A549 (cell line): ENCODE measurements at regions not wholly inside any gene's neighbourhood (a gene's known extent, or its start where the extent isn't known, plus 50 kb on each side); places are given as distances from the start of the nearest gene placed in this dataset.

Experiments
- BHLHE40 ChIP-seq: IDR thresholded peaks from 2 replicates; pipeline ENCODE4 v1.6.1; 2012; ENCODE audit warnings: low read depth, low read length, inconsistent platforms
- CEBPB ChIP-seq, 2 experiments: fragments of >200 bp in 1 of 2; sonication (Bioruptor Twin) in 1 of 2; formaldehyde crosslinking in 1 of 2; IDR thresholded peaks; 2 replicates each; pipeline ENCODE4 v1.6.1; 2012 to 2016
- CHD2 ChIP-seq: fragments of 150-350 bp; IDR thresholded peaks from 2 replicates; pipeline ENCODE4 v1.6.1; 2014; ENCODE audit warnings: low read length; ENCODE audit not compliant: partially characterized antibody
- CHD4 ChIP-seq: fragments of 200-600 bp; sonication (generic); IDR thresholded peaks from 2 replicates; pipeline ENCODE4 v1.6.1; 2016; ENCODE audit warnings: antibody characterized with exemption, mild to moderate bottlenecking, borderline replicate concordance
- KDM1A ChIP-seq: fragments of 200-600 bp; sonication (generic); IDR thresholded peaks from 2 replicates; pipeline ENCODE4 v1.6.1; 2016; ENCODE audit warnings: low read depth, mild to moderate bottlenecking
- PHF8 ChIP-seq: fragments of 200-600 bp; sonication (generic); IDR thresholded peaks from 2 replicates; pipeline ENCODE4 v1.6.1; 2016; ENCODE audit warnings: low read depth, mild to moderate bottlenecking, antibody characterized with exemption, moderate library complexity, borderline replicate concordance
- POLR2A ChIP-seq: IDR thresholded peaks from 2 replicates; pipeline ENCODE4 v1.6.1; 2012; ENCODE audit warnings: mild to moderate bottlenecking, low read length
- SMC3 ChIP-seq: fragments of >200 bp; sonication (Bioruptor Twin); formaldehyde crosslinking; IDR thresholded peaks from 3 replicates; pipeline ENCODE4 v1.6.1; 2018; ENCODE audit warnings: inconsistent platforms
- USF2 ChIP-seq: fragments of 450-650 bp; IDR thresholded peaks from 2 replicates; pipeline ENCODE4 v1.6.1; 2014; ENCODE audit warnings: antibody characterized with exemption
- TF ChIP-seq, protein P1 (sequence below): fragments of >200 bp; sonication (Bioruptor Twin); formaldehyde crosslinking; IDR thresholded peaks from 3 replicates; pipeline ENCODE4 v1.5.1; 2016
- TF ChIP-seq, protein P2 (sequence below): fragments of >200 bp; sonication (Bioruptor Twin); formaldehyde crosslinking; IDR thresholded peaks from 3 replicates; pipeline ENCODE4 v1.6.1; 2016
- TF ChIP-seq, protein P3 (sequence below): fragments of 200-600 bp; sonication (generic); IDR thresholded peaks from 2 replicates; pipeline ENCODE4 v1.6.1; 2016; ENCODE audit warnings: antibody characterized with exemption, mild to moderate bottlenecking, moderate library complexity

GRCh38 chr9:90972057-90972456 lies 170.4 kb downstream of the SYK start:
- TF ChIP-seq SMC3: no peak
- no peak for TF ChIP-seq USF2
- TF ChIP-seq CEBPB (IDR thresholded peaks at IDR 0.05): no peak
- TF ChIP-seq, protein P1, sequence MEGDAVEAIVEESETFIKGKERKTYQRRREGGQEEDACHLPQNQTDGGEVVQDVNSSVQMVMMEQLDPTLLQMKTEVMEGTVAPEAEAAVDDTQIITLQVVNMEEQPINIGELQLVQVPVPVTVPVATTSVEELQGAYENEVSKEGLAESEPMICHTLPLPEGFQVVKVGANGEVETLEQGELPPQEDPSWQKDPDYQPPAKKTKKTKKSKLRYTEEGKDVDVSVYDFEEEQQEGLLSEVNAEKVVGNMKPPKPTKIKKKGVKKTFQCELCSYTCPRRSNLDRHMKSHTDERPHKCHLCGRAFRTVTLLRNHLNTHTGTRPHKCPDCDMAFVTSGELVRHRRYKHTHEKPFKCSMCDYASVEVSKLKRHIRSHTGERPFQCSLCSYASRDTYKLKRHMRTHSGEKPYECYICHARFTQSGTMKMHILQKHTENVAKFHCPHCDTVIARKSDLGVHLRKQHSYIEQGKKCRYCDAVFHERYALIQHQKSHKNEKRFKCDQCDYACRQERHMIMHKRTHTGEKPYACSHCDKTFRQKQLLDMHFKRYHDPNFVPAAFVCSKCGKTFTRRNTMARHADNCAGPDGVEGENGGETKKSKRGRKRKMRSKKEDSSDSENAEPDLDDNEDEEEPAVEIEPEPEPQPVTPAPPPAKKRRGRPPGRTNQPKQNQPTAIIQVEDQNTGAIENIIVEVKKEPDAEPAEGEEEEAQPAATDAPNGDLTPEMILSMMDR: no peak
- no peak for TF ChIP-seq KDM1A
- TF ChIP-seq, protein P2, sequence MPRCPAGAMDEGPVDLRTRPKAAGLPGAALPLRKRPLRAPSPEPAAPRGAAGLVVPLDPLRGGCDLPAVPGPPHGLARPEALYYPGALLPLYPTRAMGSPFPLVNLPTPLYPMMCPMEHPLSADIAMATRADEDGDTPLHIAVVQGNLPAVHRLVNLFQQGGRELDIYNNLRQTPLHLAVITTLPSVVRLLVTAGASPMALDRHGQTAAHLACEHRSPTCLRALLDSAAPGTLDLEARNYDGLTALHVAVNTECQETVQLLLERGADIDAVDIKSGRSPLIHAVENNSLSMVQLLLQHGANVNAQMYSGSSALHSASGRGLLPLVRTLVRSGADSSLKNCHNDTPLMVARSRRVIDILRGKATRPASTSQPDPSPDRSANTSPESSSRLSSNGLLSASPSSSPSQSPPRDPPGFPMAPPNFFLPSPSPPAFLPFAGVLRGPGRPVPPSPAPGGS: no peak
- TF ChIP-seq PHF8: no peak
- no peak for TF ChIP-seq BHLHE40
- TF ChIP-seq CHD2: no peak
- no peak for TF ChIP-seq POLR2A
- TF ChIP-seq CHD4: no peak
- TF ChIP-seq, protein P3, sequence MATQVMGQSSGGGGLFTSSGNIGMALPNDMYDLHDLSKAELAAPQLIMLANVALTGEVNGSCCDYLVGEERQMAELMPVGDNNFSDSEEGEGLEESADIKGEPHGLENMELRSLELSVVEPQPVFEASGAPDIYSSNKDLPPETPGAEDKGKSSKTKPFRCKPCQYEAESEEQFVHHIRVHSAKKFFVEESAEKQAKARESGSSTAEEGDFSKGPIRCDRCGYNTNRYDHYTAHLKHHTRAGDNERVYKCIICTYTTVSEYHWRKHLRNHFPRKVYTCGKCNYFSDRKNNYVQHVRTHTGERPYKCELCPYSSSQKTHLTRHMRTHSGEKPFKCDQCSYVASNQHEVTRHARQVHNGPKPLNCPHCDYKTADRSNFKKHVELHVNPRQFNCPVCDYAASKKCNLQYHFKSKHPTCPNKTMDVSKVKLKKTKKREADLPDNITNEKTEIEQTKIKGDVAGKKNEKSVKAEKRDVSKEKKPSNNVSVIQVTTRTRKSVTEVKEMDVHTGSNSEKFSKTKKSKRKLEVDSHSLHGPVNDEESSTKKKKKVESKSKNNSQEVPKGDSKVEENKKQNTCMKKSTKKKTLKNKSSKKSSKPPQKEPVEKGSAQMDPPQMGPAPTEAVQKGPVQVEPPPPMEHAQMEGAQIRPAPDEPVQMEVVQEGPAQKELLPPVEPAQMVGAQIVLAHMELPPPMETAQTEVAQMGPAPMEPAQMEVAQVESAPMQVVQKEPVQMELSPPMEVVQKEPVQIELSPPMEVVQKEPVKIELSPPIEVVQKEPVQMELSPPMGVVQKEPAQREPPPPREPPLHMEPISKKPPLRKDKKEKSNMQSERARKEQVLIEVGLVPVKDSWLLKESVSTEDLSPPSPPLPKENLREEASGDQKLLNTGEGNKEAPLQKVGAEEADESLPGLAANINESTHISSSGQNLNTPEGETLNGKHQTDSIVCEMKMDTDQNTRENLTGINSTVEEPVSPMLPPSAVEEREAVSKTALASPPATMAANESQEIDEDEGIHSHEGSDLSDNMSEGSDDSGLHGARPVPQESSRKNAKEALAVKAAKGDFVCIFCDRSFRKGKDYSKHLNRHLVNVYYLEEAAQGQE: no peak
